Heart right ventricle (tissue), 16 donors: ENCODE measurements at regions not wholly inside any gene's neighbourhood (a gene's known extent, or its start where the extent isn't known, plus 50 kb on each side); places are given as distances from the start of the nearest gene placed in this dataset.

ENCODE experiments used
- ATAC-seq, 8 donors: fragments of 200-7000 bp; cut with Tn5 transposase; one replicate each; pipeline ENCODE4 v1.9.1; 2020; ENCODE audit warnings: mild to moderate bottlenecking in 8 of 8, moderate library complexity in 8 of 8, moderate number of reproducible peaks in 1 of 8
- DNase-seq, 2 donors: peaks; one replicate each; pipeline ENCODE4 v3.0.0-alpha.2; 2020
- H3K27ac ChIP-seq, 10 donors: fragments of 200-600 bp; sonication (generic) in 2 of 10; one replicate each; pipeline versions ENCODE4 v1.5.0 to v1.8.0; 2020 to 2022; ENCODE audit warnings: mild to moderate bottlenecking in 3 of 10
- H3K27me3 ChIP-seq, 7 donors: fragments of 200-600 bp; one replicate each; pipeline ENCODE4 v1.8.0; 2021 to 2022; ENCODE audit warnings: mild to moderate bottlenecking in 2 of 7
- H3K36me3 ChIP-seq, 9 donors: fragments of 200-600 bp; sonication (generic) in 1 of 9; one replicate each; pipeline versions ENCODE4 v1.5.0 to v1.8.0; 2020 to 2022; ENCODE audit warnings: mild to moderate bottlenecking in 2 of 9
- H3K4me1 ChIP-seq, 9 donors: fragments of 200-600 bp; sonication (generic) in 1 of 9; one replicate each; pipeline versions ENCODE4 v1.5.0 to v1.8.0; 2020 to 2022; ENCODE audit warnings: mild to moderate bottlenecking in 4 of 9
- H3K4me3 ChIP-seq, 10 donors: fragments of 200-600 bp; sonication (generic) in 2 of 10; one replicate each; pipeline versions ENCODE4 v1.5.0 to v1.8.0; 2020 to 2022; ENCODE audit warnings: mild to moderate bottlenecking in 7 of 10, moderate library complexity in 2 of 10
- H3K9me3 ChIP-seq, 11 donors: fragments of 200-600 bp in 10 of 11; sonication (generic) in 2 of 11; one replicate each; pipeline versions ENCODE4 v1.5.0 to v1.8.0; 2013 to 2022; ENCODE audit warnings: mild to moderate bottlenecking in 2 of 11, control low read depth in 1 of 11, moderate library complexity in 1 of 11
- whole genome bisulfite sequencing, 2 donors: extraction: QIAGEN DNeasy Blood & Tissue Kit; methylation state at CpG; one replicate each; pipeline ENCODE4 v1.1.7; 2013; ENCODE audit warnings: inconsistent platforms in 1 of 2; 5-methylcytosine and 5-hydroxymethylcytosine counted together
- intact Hi-C, 10 donors: fragments of 100-400 bp; cut with DNase I; formaldehyde crosslinking; loops; one replicate each; pipeline versions ENCODE4 v1.11.1 to v1.14.2; 2022
- TF ChIP-seq, protein P1 (sequence below), 9 donors: fragments of 200-600 bp; sonication (generic) in 2 of 9; IDR thresholded peaks; one replicate each; pipeline versions ENCODE4 v1.5.0 to v1.8.0; 2021 to 2022; ENCODE audit warnings: antibody characterized with exemption in 9 of 9, mild to moderate bottlenecking in 5 of 9, moderate library complexity in 1 of 9
- donor health status: Arrhythmogenic right ventricular cardiomyopathy.
- donor health status: ischemic (EF 13 %, LVEDD 7.1; RV severe dilation, severe dysfunction).
- donor health status: healthy with polysubstance abuse.
- donor health status: DM: no; HTN: yes; CAD: no.
- donor health status: DM: no; HTN: no; CAD: no.
- donor health status: ischemic (EF 25% LVEDD 6.9; RV normal size, moderate dysfunction).
- donor health status: ischemic (EF 25% LVEDD 5.7; RV mildly dilated, moderate dysfunction).
- donor health status: healthy.
- donor health status: DM: yes; HTN: yes; CAD: no.
- donor health status: Ischemic cardiomyopathy.
- donor health status: ischemic (EF 35%, LVEDD 5.7; RV mildly dilated, moderate dysfunction).
- donor health status: nonischemic (EF 11% LVEDD 7.7; RV severe dilation, severe dysfunction).
- donor health status: DM: yes; HTN: yes; CAD: no.
- donor health status: PGD.
- donor health status: ischemic (EF 29% LVEDD 5.4; RV normal size, mild dysfunction).
- donor health status: nonischemic (EF 23%, LVEDD 6.1; RV moderate dilation, normal function).

DNA sequence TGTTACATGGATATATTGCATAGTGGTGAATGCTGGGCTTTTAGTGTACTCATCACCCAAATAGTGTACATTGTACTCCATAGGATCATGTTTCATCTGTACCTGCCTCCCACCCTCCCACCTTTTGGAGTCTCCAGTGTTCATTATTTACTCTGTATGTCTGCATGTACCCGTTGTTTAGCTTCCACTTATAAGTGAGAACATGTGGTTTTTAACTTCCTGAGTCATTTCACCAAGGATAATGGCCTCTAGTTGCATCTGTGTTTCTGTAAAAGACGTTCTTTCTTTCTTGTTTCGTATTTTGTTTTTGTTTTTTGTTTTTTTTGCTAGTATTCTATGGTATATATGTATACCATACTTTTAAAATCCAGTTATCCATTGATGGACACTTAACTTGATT lies 107.5 kb downstream of the MSTN start:
- Histone ChIP-seq H3K4me1 (no peaks in the 10 kb centered on the region), H3K27me3 (no peaks in the 10 kb centered on the region), H3K27ac (no peak overlapping the region), H3K36me3 (no peaks in the 10 kb centered on the region), H3K4me3 (no peak overlapping the region), H3K9me3 (peaks cover 0 to 4% (median 0%) of the 10 kb centered on the region in 11 donors)
- TF ChIP-seq, protein P1, sequence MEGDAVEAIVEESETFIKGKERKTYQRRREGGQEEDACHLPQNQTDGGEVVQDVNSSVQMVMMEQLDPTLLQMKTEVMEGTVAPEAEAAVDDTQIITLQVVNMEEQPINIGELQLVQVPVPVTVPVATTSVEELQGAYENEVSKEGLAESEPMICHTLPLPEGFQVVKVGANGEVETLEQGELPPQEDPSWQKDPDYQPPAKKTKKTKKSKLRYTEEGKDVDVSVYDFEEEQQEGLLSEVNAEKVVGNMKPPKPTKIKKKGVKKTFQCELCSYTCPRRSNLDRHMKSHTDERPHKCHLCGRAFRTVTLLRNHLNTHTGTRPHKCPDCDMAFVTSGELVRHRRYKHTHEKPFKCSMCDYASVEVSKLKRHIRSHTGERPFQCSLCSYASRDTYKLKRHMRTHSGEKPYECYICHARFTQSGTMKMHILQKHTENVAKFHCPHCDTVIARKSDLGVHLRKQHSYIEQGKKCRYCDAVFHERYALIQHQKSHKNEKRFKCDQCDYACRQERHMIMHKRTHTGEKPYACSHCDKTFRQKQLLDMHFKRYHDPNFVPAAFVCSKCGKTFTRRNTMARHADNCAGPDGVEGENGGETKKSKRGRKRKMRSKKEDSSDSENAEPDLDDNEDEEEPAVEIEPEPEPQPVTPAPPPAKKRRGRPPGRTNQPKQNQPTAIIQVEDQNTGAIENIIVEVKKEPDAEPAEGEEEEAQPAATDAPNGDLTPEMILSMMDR (IDR thresholded peaks at IDR 0.05) = no peak
- ATAC-seq = no peak
- DNase-seq = no peak
- WGBS, 2 donors = 75 to 78% methylated on average over 3 of the region's 3 CpGs
- intact Hi-C loops = no loop called here

DNA sequence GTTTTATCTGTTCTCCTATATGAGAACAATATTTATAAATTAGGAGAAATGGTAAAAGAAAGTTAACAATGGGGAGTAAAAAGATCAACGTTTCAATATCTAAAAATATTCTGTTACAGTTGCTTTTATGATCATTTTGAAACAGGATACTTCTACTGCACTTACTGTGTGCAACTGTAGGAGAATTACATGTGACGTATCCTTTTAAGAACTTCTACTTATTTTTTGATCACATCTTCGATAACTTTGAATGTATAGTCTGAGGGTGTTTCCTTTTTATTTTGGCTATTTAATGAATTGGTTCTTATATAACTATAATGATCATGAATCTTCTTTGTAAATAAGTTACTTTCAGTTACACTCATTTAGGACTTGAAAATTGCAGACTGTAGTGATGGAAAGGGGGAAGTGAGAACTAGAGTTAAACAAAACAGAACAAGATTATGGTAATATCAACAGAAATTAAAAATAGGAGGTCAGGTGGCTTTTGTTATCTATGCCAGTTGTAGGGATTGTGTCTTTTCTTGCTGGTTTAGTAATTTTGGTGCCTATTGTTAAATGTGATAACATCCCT lies 109.9 kb downstream of the MSTN start:
- TF ChIP-seq, protein P1 (IDR thresholded peaks at IDR 0.05) = no peak
- Histone ChIP-seq H3K9me3 (peaks cover 0 to 4% (median 0%) of the 10 kb centered on the region in 11 donors), H3K36me3 (no peaks in the 10 kb centered on the region), H3K27ac (no peak overlapping the region), H3K4me3 (no peak overlapping the region), H3K4me1 (no peaks in the 10 kb centered on the region), H3K27me3 (no peaks in the 10 kb centered on the region)
- 77 to 84% methylated on average over 3 of the region's 3 CpGs for WGBS, 2 donors
- intact Hi-C loops = no loop called here
- no peak for DNase-seq
- no peak for ATAC-seq

DNA sequence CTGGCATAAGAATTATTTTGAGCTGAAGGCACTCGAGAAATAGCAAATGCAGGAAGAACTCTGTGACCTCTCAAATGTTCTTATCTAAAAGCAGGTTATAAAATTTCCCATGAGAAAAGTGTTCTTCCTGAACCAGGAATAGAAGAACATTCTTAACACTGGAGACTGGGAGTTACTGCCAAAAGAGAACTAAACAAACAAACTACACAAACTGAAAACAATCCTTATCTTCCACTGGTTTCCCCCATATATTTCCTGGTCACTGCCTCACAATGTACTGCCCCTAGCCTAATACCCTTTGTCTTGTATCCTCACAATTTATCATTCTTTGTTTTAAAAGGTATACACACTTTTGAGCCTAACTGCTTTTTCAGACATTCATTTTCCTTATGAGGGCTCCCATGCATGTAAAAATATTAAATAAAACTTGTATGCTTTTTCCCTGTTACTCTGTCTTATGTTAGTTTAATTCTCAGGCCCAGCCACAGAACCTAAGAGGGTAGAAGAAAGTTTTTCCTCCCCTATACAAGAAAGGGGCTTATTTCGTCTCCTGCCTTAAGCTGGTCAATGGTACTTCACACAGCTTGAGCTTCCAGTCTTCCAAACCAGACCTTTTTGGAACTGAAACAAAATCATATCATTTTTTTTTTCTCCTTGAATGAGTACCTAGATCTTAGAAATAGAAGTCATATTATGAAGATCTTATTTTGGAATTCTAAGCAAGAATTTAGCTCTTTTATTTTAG lies 110.6 kb downstream of the MSTN start:
- Histone ChIP-seq H3K9me3 (peaks cover 0 to 4% (median 0%) of the 10 kb centered on the region in 11 donors), H3K4me3 (no peak overlapping the region), H3K27me3 (no peaks in the 10 kb centered on the region), H3K36me3 (no peaks in the 10 kb centered on the region), H3K4me1 (no peaks in the 10 kb centered on the region), H3K27ac (no peak overlapping the region)
- ATAC-seq (no peak), DNase-seq (no peak)
- intact Hi-C loops = no loop called here
- 59% methylated on average over 2 of the region's 2 CpGs for WGBS, 2 donors
- TF ChIP-seq, protein P1 (IDR thresholded peaks at IDR 0.05) = no peak

DNA sequence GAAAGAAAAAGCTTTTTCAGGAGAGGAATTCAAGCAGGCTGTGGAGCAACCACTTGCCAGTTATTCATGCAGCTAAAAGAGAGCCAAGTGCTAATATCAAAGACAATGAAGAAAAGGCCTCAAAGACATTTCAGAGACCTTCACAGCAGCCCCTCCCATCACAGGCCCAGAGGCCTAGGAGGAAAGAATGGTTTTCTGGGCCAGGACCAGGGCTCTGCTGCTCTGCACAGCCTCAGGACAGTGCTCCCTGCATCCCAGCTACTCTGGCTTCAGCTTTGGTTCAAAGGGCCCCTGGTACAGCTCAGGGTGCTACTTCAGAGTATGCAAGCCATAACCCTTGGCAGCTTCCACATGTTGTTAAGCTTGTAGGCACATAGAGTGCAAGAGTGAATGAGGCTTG lies 119.5 kb downstream of the MSTN start:
- no peak overlapping the region for H3K27ac ChIP-seq
- no peak overlapping the region for H3K4me3 ChIP-seq
- DNase-seq = no peak
- H3K36me3 ChIP-seq = no peaks in the 10 kb centered on the region
- intact Hi-C loops = no loop called here
- H3K27me3 ChIP-seq = no peaks in the 10 kb centered on the region
- ATAC-seq = no peak
- TF ChIP-seq, protein P1 (IDR thresholded peaks at IDR 0.05) = no peak
- peaks cover 0 to 50% (median 33%) of the 10 kb centered on the region in 11 donors for H3K9me3 ChIP-seq
- no peaks in the 10 kb centered on the region for H3K4me1 ChIP-seq
